ENCODE measurements at regions not wholly inside any gene's neighbourhood (a gene's known extent, or its start where the extent isn't known, plus 50 kb on each side); places are given as distances from the start of the nearest gene placed in this dataset.

DNA sequence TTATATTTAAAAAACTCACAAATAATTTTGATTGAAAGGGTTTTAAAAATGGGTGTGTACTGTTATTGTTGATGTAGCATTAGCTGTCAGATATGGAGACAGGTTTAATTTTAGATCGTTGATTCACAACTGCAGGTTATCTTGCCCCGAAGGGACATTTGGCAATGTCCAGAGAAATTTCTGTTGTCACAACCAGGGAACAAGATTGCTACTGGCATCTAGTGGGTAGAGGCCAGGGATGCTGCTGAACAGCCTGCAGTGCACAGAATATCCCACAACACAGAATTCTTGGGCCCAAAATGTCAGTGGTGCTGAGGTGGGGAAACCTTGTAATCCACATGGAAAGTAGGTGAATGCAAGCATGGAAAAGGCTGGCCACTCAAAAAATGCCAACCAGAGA lies 114.9 kb downstream of the MAGEB17 start:
- ATAC-seq = no peak
- 0% methylated on average over 1 of the region's 2 CpGs for whole genome bisulfite sequencing (ENCODE audit: insufficient coverage, low coverage, missing lambda C conversion rate)
- no peak for DNase-seq (ENCODE audit: extremely low read depth in 1 of 4, low spot score in 3 of 4)
- no peaks in the 10 kb centered on the region for H3K36me3 ChIP-seq (ENCODE audit: control insufficient read depth, insufficient read depth, low read length)
- no TSS peak for BruUV-seq (replicated peaks)
- H3K9me3 ChIP-seq (replicated peaks; ENCODE audit: control insufficient read depth, insufficient read depth, low read depth, low read length) = no peaks in the 10 kb centered on the region
- in situ Hi-C loops (cut with MboI) = no loop called here
- no peaks in the 10 kb centered on the region for H3K27me3 ChIP-seq (ENCODE audit: control insufficient read depth in 2 of 2, insufficient read depth in 2 of 2, low read length in 2 of 2)
- H3K9ac ChIP-seq (ENCODE audit: insufficient read depth in 1 of 2, low read depth in 2 of 2, low read length in 2 of 2) = no peak overlapping the region
- ChIA-PET POLR2A (no interaction called here), CTCF (ENCODE audit: low intra/inter-chr PET ratio) (no interaction called here)
- no peak overlapping the region for H3K4me3 ChIP-seq
- intact Hi-C loops (cut with micrococcal nuclease) = no loop called here
- no peaks in the 10 kb centered on the region for H4K20me1 ChIP-seq (replicated peaks; ENCODE audit: control insufficient read depth, insufficient read depth, low read length)
- no peaks in the 10 kb centered on the region for H3K4me1 ChIP-seq (replicated peaks in 1 of 2; ENCODE audit: control insufficient read depth in 2 of 2, insufficient read depth in 2 of 2, low read length in 2 of 2)
- no peak overlapping the region for H3K4me2 ChIP-seq (ENCODE audit: insufficient read depth, low read length)
- H3K79me2 ChIP-seq (ENCODE audit: control insufficient read depth, insufficient read depth, low read length) = no peaks in the 10 kb centered on the region
- no peak overlapping the region for H3K27ac ChIP-seq (ENCODE audit: extremely low read depth, low read depth, low read length)
- no peaks in the 10 kb centered on the region for H3K9me1 ChIP-seq (ENCODE audit: control insufficient read depth, insufficient read depth, low read length)
- no peak for FAIRE-seq
- no peak overlapping the region for H2AFZ ChIP-seq (ENCODE audit: low read depth, low read length)
- TF ChIP-seq, protein P1, sequence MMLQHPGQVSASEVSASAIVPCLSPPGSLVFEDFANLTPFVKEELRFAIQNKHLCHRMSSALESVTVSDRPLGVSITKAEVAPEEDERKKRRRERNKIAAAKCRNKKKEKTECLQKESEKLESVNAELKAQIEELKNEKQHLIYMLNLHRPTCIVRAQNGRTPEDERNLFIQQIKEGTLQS (IDR thresholded peaks at IDR 0.05) = no peak
- TF ChIP-seq, protein P1 (CRISPR knock-in tag; conservative IDR thresholded peaks at IDR 0.05) = no peak
- no peak for TF ChIP-seq CCNT2 (IDR thresholded peaks at IDR 0.05; ENCODE audit: borderline replicate concordance, extremely low read depth, insufficient read length, low read depth, low read length)
- no peak for TF ChIP-seq SAFB (IDR thresholded peaks at IDR 0.05; ENCODE audit: borderline replicate concordance, low read depth, low read length)
- TF ChIP-seq HDAC8 (tag; IDR thresholded peaks at IDR 0.05) = no peak
- TF ChIP-seq GTF3C2 (IDR thresholded peaks at IDR 0.05; ENCODE audit: borderline replicate concordance, extremely low read depth, insufficient read length) = no peak
- no peak for TF ChIP-seq FOXK2 (conservative IDR thresholded peaks at IDR 0.05 in 1 of 2, IDR thresholded peaks at IDR 0.05 in 1 of 2; ENCODE audit: low read depth in 2 of 2)
- TF ChIP-seq ZNF384 (IDR thresholded peaks at IDR 0.05; ENCODE audit: low read depth, low read length) = no peak
- TF ChIP-seq ELF1 (tag; IDR thresholded peaks at IDR 0.05) = no peak
- no peak for TF ChIP-seq PHF8 (IDR thresholded peaks at IDR 0.05; ENCODE audit: borderline replicate concordance, low read length)
- no peak for TF ChIP-seq ETV5 (CRISPR knock-in tag; IDR thresholded peaks at IDR 0.05; ENCODE audit: low read depth)
- TF ChIP-seq GABPB2 (CRISPR knock-in tag; conservative IDR thresholded peaks at IDR 0.05) = no peak
- TF ChIP-seq SIRT6 (IDR thresholded peaks at IDR 0.05; ENCODE audit: low read depth, low read length) = no peak
- TF ChIP-seq ZNF133 (CRISPR knock-in tag; IDR thresholded peaks at IDR 0.05) = no peak
- TF ChIP-seq ZNF551 (CRISPR knock-in tag; IDR thresholded peaks at IDR 0.05) = no peak
- no peak for TF ChIP-seq E2F5 (CRISPR knock-in tag; IDR thresholded peaks at IDR 0.05)
- TF ChIP-seq ZNF740 (CRISPR knock-in tag; IDR thresholded peaks at IDR 0.05) = no peak
- TF ChIP-seq ZNF740 (tag; IDR thresholded peaks at IDR 0.05) = no peak
- no peak for TF ChIP-seq FOXP1 (CRISPR knock-in tag; IDR thresholded peaks at IDR 0.05)
